ENCODE measurements at regions not wholly inside any gene's neighbourhood (a gene's known extent, or its start where the extent isn't known, plus 50 kb on each side); places are given as distances from the start of the nearest gene placed in this dataset.

DNA sequence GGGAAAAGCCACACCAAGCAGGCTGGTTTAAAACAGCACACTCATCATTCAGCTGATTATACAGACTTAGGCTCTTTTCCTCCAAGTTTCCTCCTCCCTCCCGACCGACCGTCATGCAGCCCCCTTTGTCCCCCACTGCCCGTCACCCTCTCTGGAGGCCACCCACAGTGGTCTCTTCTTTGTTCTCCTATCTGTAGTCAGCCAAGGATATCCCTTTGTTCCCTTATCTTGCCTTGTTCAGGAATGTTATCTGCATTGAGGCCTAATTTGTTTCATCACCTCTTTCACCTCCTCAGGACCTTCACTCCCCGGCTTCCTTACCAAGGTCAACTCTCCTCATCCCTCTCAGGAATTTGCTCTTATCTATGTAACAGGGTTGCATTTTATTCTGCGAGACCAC is 186.4 kb upstream of the CDH13 start:
- Histone ChIP-seq H3K27ac (replicated peaks) (no peak overlapping the region), H3K27me3 (ENCODE audit: insufficient read depth, poor library complexity, severe bottlenecking) (peaks cover 3% of the 10 kb centered on the region), H3K4me3 (replicated peaks; ENCODE audit: insufficient read depth, low read length) (no peak overlapping the region)
- no peak for TF ChIP-seq POLR2AphosphoS5 (IDR thresholded peaks at IDR 0.05; ENCODE audit: low read depth)
- no peak for TF ChIP-seq GABPA (IDR thresholded peaks at IDR 0.05; ENCODE audit: low read depth)
- TF ChIP-seq SPI1 (IDR thresholded peaks at IDR 0.05; ENCODE audit: borderline replicate concordance, low read depth) = no peak
- TF ChIP-seq, protein P1, sequence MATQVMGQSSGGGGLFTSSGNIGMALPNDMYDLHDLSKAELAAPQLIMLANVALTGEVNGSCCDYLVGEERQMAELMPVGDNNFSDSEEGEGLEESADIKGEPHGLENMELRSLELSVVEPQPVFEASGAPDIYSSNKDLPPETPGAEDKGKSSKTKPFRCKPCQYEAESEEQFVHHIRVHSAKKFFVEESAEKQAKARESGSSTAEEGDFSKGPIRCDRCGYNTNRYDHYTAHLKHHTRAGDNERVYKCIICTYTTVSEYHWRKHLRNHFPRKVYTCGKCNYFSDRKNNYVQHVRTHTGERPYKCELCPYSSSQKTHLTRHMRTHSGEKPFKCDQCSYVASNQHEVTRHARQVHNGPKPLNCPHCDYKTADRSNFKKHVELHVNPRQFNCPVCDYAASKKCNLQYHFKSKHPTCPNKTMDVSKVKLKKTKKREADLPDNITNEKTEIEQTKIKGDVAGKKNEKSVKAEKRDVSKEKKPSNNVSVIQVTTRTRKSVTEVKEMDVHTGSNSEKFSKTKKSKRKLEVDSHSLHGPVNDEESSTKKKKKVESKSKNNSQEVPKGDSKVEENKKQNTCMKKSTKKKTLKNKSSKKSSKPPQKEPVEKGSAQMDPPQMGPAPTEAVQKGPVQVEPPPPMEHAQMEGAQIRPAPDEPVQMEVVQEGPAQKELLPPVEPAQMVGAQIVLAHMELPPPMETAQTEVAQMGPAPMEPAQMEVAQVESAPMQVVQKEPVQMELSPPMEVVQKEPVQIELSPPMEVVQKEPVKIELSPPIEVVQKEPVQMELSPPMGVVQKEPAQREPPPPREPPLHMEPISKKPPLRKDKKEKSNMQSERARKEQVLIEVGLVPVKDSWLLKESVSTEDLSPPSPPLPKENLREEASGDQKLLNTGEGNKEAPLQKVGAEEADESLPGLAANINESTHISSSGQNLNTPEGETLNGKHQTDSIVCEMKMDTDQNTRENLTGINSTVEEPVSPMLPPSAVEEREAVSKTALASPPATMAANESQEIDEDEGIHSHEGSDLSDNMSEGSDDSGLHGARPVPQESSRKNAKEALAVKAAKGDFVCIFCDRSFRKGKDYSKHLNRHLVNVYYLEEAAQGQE (IDR thresholded peaks at IDR 0.05; ENCODE audit: insufficient replicate concordance, low read depth) = no peak
- no peak for TF ChIP-seq CTCF (IDR thresholded peaks at IDR 0.05; ENCODE audit: insufficient read depth, low read length)
- DNase-seq (ENCODE audit: low read depth in 1 of 2, low spot score in 1 of 2) = no peak

DNA sequence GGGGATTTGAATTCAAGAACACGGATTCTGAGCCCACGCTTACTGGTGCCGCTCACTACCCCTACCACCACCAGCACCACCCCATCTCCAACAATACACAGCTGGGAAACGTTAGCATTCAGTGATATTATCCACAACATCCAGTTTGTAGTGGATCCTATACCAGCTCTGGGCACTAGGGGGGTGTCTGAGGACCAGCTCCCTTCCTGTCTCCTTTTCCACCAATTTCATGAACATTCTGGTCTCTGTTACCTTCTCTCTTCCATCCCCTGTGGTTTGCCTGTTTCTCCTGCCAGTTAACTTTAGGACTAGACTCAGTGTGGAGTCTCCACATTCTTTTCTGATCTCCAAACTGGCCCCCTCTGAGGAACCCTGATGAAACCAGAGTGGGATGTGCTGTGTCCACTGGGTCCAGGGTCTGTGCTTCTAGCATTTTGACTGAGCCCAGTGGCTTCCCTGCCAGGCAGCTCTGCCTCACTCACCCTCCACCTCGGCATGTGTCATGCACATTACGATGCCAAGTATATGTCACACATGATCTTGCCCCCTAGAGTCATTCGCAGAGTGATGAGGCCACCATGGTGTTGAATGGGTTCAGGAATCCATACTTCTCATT is 187.0 kb upstream of the CDH13 start:
- Histone ChIP-seq H3K27me3 (ENCODE audit: insufficient read depth, poor library complexity, severe bottlenecking) (peaks cover 3% of the 10 kb centered on the region), H3K27ac (replicated peaks) (no peak overlapping the region), H3K4me3 (replicated peaks; ENCODE audit: insufficient read depth, low read length) (no peak overlapping the region)
- DNase-seq (ENCODE audit: low read depth in 1 of 2, low spot score in 1 of 2) = no peak
- TF ChIP-seq CTCF (IDR thresholded peaks at IDR 0.05; ENCODE audit: insufficient read depth, low read length) (peak; percentile 32), POLR2AphosphoS5 (IDR thresholded peaks at IDR 0.05; ENCODE audit: low read depth) (no peak)
- TF ChIP-seq, protein P1 (IDR thresholded peaks at IDR 0.05; ENCODE audit: insufficient replicate concordance, low read depth) = no peak

DNA sequence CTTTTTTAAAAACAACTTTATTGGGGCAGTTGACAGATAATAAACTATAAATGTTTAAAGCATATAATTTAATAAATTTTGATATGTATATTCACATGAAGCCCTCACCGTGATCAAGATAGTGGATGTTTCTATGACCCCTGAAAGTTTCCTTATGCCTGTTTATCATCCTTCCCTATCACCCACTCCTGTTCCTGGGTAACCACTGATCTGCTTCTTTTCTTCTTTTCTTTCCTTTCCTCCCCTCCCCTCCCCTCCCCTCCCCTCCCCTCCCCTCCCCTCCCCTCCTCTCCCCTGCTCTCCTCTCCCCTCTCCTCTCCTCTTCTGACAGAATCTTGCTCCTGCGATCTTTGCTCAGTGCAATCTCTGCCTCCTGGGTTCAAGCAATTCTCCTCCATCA is 193.7 kb upstream of the CDH13 start:
- Histone ChIP-seq H3K4me3 (replicated peaks; ENCODE audit: insufficient read depth, low read length) (no peak overlapping the region), H3K27ac (replicated peaks) (no peak overlapping the region), H3K27me3 (ENCODE audit: insufficient read depth, poor library complexity, severe bottlenecking) (peaks cover 4% of the 10 kb centered on the region)
- no peak for TF ChIP-seq CTCF (IDR thresholded peaks at IDR 0.05; ENCODE audit: insufficient read depth, low read length)
- TF ChIP-seq, protein P1 (IDR thresholded peaks at IDR 0.05; ENCODE audit: insufficient replicate concordance, low read depth) = no peak
- TF ChIP-seq GABPA (IDR thresholded peaks at IDR 0.05; ENCODE audit: low read depth) = no peak
- TF ChIP-seq POLR2AphosphoS5 (IDR thresholded peaks at IDR 0.05; ENCODE audit: low read depth) = no peak
- TF ChIP-seq SPI1 (IDR thresholded peaks at IDR 0.05; ENCODE audit: borderline replicate concordance, low read depth) = no peak
- DNase-seq (ENCODE audit: low read depth in 1 of 2, low spot score in 1 of 2) = no peak
